ENCODE measurements at regions not wholly inside any gene's neighbourhood (a gene's known extent, or its start where the extent isn't known, plus 50 kb on each side); places are given as distances from the start of the nearest gene placed in this dataset.
"Not testable (repeated sequence)": the region's sequence is repeated elsewhere in the genome, so short reads cannot be mapped to it uniquely, and the experiment has no call there.

DNA sequence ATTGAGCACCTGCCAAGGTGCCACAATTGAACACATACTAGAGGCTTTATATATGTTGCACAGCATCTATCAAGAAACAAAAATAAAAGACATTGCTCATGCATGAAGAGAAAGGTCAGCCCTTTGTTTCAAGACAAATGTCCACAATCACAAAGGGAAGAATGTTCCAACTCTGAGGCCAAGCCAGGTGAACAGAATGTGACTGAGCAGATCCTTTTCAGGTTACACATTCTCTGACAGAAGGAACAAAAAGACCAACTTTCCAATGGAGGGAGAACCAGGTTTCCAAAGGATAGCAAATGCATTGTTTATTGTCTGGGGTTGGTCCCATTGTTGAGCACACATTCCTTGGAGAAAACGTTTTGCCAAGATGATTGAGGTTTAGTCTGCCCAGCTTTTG is 50.2 kb upstream of the FAM174B start:
- intact Hi-C loops (cut with micrococcal nuclease) = no loop called here

DNA sequence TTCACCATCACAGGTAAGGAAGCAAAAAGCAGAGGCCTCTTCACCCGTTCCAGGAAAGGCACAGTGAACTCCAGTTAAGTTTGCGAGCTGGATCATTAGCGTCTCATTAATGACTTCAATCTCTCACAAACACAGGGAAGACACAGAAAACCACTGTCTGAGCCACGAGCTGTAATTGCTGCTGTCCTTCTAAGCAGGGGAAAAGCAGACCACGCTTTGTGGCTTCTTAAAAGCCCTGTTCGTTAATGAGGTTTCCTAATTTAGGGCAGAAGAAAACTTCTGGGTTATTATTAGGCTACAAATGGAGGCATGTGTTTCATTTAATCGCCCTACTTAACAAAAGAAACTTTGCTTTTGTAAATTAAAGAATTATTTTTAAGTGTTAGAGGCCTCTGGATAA is 50.6 kb upstream of the FAM174B start:
- intact Hi-C loops (cut with micrococcal nuclease) = no loop called here

DNA sequence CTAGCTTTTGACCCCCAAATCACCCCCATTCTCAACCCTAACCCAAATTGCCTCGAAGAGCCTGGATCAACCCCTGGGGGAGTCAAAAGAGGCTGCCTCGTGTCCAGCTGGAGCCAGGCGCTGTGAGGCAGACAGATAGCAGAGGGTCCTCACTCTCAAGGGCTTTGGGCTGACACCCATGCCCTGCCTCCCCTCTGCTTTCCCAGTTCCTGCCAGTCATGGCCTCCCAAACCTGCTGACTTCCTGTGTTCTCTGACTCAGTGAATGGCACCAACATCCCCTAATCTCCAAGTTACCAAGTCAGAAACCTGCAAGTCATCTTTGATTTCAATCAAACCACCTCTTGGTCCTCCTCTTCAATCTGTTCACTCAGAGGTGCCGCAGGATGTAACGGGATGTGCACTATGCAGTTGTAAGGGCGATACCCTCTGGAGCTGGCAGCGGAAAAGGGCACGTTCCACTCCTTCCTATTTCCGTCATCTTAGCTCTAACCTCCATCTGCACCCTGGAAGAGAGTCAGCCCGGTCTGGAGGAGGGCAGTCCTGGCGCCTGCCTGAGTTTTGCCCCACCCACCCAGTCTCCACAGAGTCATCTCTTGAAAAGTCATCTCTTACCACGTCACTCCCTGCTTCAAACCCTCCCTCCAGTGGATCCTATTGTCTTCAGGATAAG is 52.4 kb upstream of the FAM174B start:
- intact Hi-C loops (cut with micrococcal nuclease) = no loop called here

DNA sequence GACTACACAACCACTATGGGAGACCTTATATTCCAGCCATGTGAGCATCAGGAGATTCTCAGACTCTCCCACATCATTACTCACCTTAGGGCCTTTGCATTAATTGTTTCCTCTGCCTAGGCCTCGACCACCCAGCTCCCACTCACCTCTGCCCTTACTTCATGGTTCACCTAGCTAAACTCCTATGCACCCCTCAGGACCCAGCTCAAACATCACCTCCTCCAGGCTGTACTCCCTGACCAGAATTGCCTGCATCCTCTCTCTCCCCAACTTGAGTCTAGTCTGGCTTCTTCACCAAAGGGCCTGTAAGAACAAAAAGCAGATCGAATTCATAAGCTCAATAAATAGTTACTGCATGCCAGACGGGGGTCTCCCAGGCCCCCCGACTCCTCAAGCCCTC is 53.1 kb upstream of the FAM174B start:
- intact Hi-C loops (cut with micrococcal nuclease) = no loop called here

DNA sequence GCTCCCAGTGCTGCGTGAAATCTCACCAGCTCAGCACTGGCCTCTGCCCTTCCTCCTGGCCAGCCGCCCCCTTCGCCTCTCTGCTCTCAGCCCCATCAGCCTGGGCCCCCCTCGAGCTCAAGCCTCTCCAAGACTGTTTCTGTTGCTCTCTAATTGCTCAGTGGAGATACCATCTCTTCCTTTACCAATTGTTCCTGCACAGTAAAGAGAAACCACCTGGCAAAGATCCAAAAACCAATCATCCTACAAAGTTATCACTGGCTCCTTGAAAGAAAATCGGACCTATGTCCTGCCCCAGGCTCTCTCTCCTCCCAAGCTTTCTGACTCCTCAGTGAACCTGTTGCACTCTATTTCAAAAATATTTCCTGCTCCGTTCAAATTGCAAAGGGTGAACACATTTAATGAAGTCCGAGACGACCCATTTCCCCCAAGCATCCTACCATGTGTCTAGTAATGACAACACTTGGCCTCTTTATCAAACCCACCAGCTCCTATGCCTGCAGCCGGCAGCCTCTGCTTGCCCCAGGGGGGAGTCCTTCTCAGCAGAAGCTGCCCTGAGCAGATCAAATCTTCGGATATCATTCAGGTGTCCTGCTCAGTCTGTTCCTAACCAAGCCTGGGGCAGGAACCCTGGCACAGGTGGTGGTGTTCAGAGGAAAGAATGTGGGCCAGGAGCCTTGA is 53.7 kb upstream of the FAM174B start:
- intact Hi-C loops (cut with micrococcal nuclease) = no loop called here

DNA sequence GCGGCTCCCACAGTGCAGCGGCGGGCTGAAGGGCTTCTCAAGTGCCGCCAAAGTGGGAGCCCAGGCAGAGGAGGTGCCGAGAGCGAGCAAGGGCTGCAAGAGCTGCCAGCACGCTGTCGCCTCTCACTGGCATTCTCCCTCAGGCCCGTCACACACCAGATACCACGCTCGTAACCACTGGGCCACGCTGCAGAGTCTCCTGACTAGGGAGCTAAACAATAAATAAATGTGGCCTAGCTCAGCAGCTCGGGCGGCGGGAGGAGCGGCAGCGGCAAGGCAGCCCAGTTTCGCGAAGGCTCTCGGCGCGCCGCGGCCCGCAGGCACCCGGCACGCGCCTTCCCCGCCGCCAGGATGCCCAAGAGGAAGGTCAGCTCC is 55.9 kb upstream of the FAM174B start:
- intact Hi-C loops (cut with micrococcal nuclease) = no loop called here

DNA sequence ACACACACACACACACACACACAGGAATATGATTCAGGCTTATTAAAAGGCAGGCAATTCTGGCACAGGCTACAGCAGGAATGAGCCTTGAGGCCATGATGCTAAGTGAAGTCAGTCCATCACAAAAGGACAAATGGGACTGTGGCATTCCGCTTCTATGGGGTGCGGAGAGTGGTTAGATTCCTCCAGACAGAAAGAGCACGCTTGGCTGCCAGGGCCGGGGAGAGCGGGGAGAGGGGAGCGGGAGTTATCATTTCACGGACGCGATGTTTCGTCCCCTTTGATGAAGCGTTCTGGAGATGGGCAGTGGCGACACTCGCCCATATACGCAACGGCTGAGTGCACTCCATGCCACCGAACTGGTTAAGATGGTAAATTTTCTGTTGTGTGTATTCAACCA is 58.5 kb upstream of the FAM174B start:
- intact Hi-C loops (cut with micrococcal nuclease) = loop anchor here (1.0 kb wide), 1 partner anchor 193 kb away; no protein-coding TSS in a partner anchor

DNA sequence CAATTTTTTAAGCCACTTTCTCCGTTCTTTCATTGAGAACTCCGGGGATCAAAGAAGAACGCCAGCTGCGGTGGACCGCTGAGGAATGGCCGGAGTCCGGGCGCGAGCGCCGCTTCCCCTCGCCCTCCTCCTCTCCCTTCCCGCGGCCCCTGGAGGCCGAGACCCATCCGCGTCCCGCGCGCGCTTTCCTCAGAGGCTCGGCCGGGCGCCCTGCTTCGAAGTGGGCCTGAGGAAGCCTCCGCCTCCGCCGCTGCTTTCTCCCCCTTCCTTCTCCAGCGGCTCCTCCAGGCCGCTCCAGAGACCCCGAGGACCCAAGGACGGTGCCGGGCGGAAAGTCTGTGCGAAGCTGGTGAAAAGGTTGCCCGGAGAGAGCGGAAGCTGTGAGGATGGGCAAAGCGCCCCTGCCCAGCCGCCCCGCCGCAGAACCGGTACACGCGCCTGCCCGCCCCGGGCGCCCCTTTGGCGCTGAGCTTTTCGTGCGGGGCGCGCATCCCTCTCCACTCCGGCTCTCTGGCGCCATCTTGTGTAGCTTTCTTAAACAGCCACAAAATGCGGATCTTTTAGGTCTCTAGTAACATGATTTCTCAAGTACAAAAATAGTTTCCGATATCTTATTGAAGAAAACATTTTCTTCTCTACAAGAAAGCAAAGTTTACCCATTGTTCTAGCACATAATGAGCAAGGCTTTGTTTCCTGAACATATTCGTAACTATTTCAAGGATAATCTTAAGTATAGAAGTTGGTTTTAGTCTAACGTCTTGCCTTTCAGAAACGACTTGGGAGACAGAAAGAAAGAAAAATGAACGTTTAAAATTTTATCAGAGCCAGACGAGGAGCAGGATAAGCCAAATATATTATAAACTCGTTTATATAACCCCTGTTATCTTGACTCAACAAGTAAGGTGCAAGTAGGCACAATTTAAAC is 59.2 kb upstream of the FAM174B start:
- intact Hi-C loops (cut with micrococcal nuclease) = loop anchor here (1.0 kb wide), 1 partner anchor 193 kb away; no protein-coding TSS in a partner anchor

DNA sequence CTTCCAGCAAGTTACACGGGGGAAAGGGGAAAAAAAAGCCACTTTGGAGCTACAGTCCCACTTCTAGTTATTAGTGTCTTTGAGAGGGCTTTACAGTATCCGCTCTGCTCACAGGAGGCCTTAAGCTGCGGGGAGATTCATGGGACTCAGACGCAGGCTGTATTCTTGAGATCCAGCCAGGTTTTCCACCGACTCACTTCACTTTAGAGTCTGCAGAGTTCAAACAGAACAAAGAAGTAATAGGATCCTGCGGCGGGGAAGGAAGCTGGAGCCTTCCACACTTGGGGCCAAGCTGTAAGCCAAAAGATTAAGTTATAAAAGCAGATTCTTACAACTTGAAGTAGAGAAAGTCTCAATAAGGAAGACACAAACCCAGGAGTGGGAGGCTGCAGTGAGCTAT is 60.2 kb upstream of the FAM174B start:
- intact Hi-C loops (cut with micrococcal nuclease) = no loop called here

DNA sequence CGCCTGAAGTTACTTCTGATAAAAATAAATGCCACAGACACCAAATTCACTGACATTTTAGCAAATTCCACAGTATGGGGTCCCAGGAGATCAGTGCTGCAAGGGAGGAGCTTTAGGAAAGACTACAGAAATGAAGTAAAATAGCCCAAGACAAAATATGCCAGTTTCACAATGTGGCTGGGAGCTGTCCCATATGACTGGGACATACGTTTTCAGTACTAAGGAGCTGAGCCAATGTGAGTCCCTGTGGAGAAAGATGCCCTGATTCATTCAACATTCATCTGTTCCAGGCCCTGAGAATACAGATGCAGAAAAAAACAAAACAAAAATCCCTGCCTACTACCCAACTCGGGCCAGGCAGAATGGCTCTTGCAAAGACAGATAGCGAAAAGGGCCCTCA is 63.4 kb upstream of the FAM174B start:
- intact Hi-C loops (cut with micrococcal nuclease) = no loop called here

DNA sequence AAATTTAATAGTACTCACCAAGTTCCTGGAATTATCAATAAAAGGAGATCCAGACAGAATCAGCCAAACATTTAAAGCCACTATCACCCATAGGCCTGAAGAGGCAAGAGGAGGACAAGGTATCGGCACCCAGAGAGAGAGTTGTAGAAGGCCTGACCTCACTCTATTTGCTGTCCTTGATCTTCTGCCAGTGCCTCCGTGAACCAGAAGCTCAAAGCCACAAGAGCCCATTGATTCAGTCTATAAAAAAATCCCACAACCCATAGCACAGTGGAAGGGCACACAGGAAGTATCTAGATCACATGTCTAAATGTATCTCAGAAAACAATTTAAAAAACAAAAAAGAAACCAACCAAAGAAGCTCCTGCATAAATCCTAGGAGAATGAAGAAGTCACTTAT is 68.6 kb upstream of the FAM174B start:
- intact Hi-C loops (cut with micrococcal nuclease) = no loop called here

DNA sequence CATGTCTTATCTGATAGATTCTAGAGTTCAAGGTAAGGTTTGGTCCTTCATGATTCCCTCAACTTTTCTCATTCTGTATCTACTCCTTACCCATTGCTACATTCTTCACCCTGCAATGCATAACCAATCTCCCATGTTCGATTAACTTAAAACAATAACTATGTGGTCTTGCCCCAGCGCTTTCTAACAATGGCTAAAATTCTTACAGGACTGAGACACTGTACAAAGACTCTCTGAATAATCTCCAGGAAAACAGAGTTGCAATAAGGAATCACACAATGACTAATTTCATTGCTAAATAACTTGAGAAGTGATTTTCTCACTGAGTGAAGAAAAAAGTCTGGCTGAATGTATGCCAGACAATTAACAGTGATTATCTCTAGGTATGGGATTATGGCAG is 69.6 kb upstream of the FAM174B start:
- intact Hi-C loops (cut with micrococcal nuclease) = no loop called here

DNA sequence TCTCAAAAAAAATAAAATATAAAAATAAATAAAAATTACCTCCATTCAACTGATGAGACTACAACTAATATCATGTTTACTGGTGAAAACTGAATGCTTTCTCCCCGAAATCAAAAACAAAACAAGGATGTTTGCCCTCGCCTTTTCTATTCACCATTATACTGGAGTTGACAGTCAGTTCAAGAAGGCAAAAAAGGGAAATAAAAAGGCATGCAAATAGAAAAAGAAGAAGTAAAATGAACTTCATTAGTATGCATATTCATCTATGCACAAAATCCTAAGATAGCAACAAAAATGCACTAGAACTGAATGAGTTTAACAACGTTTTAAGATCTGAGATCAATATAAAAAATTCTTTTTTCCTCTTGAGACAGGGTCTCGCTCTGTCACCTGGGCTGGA is 72.7 kb upstream of the FAM174B start:
- intact Hi-C loops (cut with micrococcal nuclease) = no loop called here

DNA sequence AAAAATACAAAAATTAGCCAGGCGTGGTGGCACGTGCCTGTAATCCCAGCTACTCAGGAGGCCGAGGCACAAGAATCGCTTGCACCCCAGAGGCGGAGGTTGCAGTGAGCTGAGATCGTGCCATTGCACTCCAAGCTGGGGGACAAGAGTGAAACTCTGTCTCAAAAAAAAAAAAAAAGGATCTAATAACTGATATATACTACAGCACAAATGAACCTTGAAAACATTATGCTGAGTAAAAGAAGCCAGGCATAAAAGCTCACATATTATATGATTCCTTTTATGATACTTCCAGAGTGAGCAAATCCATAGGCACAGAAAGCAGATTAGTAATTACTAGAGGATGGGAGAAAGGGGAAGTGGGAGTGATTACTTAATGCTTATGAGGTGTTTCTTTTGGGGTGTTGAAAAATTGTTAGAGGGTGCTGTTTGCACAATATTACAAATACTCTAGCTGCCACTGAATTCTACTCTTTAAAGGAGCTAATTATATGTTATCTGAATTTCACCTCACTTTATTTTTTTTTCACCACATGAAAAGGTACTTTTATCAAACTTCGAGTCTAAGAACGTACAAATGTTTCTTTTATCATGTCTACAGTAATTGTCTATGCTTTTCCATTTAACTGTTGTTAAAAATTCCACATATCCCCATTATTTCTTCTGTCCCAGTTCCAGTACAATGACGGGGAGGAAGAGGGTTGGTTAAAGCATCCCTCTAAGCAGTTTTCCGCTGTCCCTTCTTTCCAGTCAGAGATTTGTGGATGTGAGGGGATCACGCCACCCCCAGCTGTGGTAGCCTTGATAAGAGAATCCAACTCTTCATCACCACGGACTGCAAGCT is 77.7 kb upstream of the FAM174B start:
- intact Hi-C loops (cut with micrococcal nuclease) = no loop called here

DNA sequence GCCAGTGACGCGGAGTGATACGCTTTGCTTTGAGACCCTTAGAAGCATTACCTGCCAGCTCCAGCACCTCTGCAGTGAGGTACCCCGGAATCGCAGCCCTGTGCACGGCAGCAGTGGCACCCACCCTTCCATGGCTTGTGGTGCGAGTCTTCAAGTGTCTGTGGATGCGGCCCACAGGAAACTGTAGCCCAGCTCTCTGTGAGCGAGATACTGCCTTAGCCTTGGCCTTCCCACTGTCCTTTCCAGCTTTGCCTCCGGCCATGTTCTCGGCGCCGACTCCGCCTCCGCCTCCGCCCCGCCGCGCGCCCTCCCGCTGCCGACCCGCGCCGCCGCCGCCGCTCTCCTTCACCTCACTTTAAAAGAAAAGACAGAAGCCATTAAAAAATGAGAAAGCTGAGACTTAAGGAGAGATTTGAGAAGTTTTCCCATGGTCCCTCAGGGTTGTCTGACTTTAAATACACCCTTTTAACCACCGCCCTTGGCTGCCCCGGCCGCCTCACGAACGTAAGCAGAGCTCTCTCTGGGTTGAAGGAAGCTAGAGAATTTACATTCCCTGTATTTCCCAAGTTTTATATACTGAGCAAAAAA is 78.5 kb upstream of the FAM174B start:
- intact Hi-C loops (cut with micrococcal nuclease) = no loop called here

DNA sequence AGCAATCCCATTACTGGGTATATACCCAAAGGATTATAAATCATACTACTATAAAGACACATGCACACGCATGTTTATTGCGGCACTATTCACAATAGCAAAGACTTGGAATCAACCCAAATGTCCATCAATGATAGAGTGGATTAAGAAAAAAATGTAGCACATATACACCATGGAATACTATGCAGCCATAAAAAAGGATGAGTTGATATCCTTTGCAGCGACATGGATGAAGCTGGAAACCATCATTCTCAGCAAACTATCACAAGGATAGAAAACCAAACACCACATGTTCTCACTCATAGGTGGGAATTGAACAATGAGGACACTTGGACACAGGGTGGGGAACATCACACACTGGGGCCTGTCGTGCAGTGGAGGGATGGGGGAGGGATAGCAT is 83.7 kb upstream of the FAM174B start:
- intact Hi-C loops (cut with micrococcal nuclease) = not testable (repeated sequence)

DNA sequence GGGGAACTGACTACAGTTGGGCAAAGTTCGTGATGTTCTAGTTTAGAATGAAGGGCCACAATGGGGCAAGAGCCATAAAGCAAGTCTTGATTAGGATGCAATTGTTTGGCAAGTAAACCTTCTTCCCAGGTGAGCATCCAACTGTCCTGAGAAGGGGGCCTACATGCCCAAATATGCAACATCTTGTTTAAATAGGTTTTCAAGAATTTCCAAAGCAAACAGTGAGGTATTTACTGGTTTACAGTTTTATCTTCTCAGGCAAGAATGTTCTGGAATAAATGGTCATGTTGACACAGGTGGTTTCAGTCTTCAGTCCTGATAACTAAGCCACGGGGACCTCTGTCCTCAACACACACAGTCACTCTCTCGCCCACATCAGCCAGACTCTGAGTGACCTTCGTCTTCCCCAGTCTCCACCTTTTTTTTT is 90.3 kb upstream of the FAM174B start:
- intact Hi-C loops (cut with micrococcal nuclease) = no loop called here

DNA sequence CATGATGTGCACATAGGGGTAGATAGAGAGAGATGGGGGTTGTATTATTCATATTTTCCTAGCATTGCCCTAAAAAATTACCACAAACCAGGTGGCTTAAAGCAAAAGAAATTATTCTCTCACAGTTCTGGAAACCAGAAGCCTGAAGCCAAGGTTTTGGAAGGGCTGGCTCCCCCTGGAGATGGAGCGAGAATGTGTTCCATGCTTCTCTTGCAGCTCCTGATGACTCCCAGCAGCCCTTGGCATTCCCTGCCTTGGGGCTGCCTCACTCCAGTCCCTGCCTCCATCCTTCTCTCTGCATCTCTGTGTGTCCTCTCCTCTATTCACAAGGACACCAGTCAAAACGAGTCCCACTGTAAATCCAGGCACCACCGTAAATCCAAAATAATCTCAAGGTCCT is 91.5 kb upstream of the FAM174B start:
- intact Hi-C loops (cut with micrococcal nuclease) = no loop called here

DNA sequence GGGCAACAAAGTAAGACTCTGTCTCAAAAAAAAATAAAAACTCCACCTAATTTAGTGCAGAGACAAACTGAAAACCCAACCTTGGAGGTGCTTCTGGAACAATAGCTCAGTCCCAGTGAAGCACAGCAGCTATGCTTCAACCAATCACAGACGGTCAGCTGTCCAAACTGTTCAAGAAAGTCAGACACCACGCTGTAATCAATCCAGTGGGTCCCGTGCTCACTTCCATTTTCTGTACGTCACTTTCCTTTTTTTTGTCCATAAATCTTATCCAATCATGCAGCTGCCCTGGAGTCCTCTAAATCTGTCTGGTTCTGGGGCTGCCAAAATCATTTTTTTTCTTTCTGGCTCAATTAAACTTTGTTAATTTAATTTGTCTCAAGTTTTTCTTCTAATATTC is 93.6 kb upstream of the FAM174B start:
- intact Hi-C loops (cut with micrococcal nuclease) = no loop called here

DNA sequence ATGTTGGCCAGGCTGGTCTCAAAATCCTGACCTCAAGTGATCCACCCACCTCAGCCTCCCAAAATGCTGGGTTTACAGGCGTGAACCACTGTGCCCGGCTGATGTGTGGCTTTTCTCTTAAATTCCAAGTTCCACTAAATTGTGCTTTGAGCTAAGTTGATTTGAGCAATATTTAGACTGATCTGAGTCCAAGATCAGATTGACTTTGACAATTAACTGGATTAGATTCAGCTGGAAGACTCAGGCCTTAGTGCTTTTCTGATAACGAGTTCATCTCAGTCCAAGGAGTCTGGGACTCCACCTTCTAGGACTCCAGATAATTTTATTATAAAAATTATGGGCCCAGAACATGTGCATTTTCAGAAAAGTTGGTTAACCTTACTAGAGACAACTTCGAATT is 94.4 kb upstream of the FAM174B start:
- intact Hi-C loops (cut with micrococcal nuclease) = no loop called here

DNA sequence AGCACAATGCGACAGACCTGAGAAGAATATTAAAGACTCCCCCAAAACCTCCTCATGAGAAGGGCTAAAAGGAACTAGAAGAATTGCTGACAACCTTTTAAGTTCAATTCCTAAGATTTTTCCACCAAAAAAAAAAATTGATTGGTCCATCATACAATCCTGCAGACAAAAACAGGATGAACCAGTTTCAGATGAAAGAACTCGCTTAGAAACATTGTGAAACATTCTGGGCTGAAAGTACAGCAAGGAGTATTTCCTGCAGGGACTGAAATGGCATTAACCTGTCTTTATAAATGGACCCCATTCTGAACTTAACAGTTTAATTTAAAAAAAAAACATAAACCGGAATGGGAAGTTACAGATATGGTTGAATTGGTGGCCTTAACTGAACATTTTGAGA is 96.0 kb upstream of the FAM174B start:
- intact Hi-C loops (cut with micrococcal nuclease) = no loop called here

All from T-helper 2 cell treated with Interferon-gamma antibody and Interleukin-4, amounts not matched to agents 100 ng/mL and 5 ng/mL, for 36 hours (primary cell).